Astrocyte (in vitro differentiated cells and primary cell): ENCODE measurements at regions not wholly inside any gene's neighbourhood (a gene's known extent, or its start where the extent isn't known, plus 50 kb on each side); places are given as distances from the start of the nearest gene placed in this dataset.

Source experiments
- DNase-seq: peaks from one replicate; pipeline ENCODE4 v3.0.0-alpha.2; 2010; ENCODE audit warnings: low read depth
- FAIRE-seq: peaks from 2 replicates; lab custom pipeline; 2011; peaks lifted over from hg19 to GRCh38; lab: Jason Lieb, UNC
- H2AFZ ChIP-seq: 2 replicates; pipeline ENCODE4 v1.6.0; 2012; ENCODE audit warnings: low read depth, low read length, inconsistent platforms
- H3K27ac ChIP-seq: 2 replicates; pipeline ENCODE4 v1.5.1; 2011; ENCODE audit warnings: low read depth, low read length, inconsistent platforms
- H3K27me3 ChIP-seq: 2 replicates; pipeline ENCODE4 v1.6.0; 2011; ENCODE audit warnings: low read length, inconsistent platforms; ENCODE audit not compliant: insufficient read depth
- H3K36me3 ChIP-seq: 2 replicates; pipeline ENCODE4 v1.5.1; 2011; ENCODE audit warnings: low read length, inconsistent platforms; ENCODE audit not compliant: insufficient read depth
- H3K4me1 ChIP-seq: 2 replicates; pipeline ENCODE4 v1.5.1; 2011; ENCODE audit warnings: low read length, inconsistent platforms; ENCODE audit not compliant: insufficient read depth
- H3K4me2 ChIP-seq: 2 replicates; pipeline ENCODE4 v1.6.0; 2012; ENCODE audit warnings: low read length, inconsistent platforms
- H3K4me3 ChIP-seq: 2 replicates; pipeline ENCODE4 v1.5.1; 2011; ENCODE audit warnings: low read depth, mild to moderate bottlenecking, low read length, inconsistent platforms; ENCODE audit not compliant: insufficient read depth
- H3K79me2 ChIP-seq: 2 replicates; pipeline ENCODE4 v1.6.0; 2012; ENCODE audit warnings: mild to moderate bottlenecking, low read length, inconsistent platforms; ENCODE audit not compliant: insufficient read depth
- H3K9ac ChIP-seq: 2 replicates; pipeline ENCODE4 v1.6.0; 2012; ENCODE audit warnings: mild to moderate bottlenecking, low read length, inconsistent platforms
- H3K9me3 ChIP-seq: 2 replicates; pipeline ENCODE4 v1.5.1; 2012; ENCODE audit warnings: low read depth, mild to moderate bottlenecking, low read length, inconsistent platforms; ENCODE audit not compliant: insufficient read depth
- H4K20me1 ChIP-seq: 2 replicates; pipeline ENCODE4 v1.6.0; 2012; ENCODE audit warnings: low read length, inconsistent platforms; ENCODE audit not compliant: insufficient read depth
- H3K27ac Mint-ChIP-seq: one replicate; pipeline ENCODE4 v1.8.0; 2021; ENCODE audit warnings: mild to moderate bottlenecking, mixed read lengths; ENCODE audit not compliant: unreplicated experiment
- H3K27me3 Mint-ChIP-seq: one replicate; pipeline ENCODE4 v1.8.0; 2021; ENCODE audit warnings: low read depth, mixed read lengths; ENCODE audit not compliant: unreplicated experiment
- H3K36me3 Mint-ChIP-seq: one replicate; pipeline ENCODE4 v1.8.0; 2021; ENCODE audit warnings: low read depth, mixed read lengths; ENCODE audit not compliant: unreplicated experiment
- H3K4me1 Mint-ChIP-seq: one replicate; pipeline ENCODE4 v1.8.0; 2021; ENCODE audit warnings: low read depth, mixed read lengths; ENCODE audit not compliant: unreplicated experiment
- H3K4me3 Mint-ChIP-seq: one replicate; pipeline ENCODE4 v1.8.0; 2021; ENCODE audit warnings: mild to moderate bottlenecking, moderate library complexity, mixed read lengths; ENCODE audit not compliant: unreplicated experiment
- H3K9me3 Mint-ChIP-seq: one replicate; pipeline ENCODE4 v1.8.0; 2021; ENCODE audit warnings: mild to moderate bottlenecking, mixed read lengths; ENCODE audit not compliant: unreplicated experiment
- CTCF ChIP-seq: IDR thresholded peaks from 2 replicates; pipeline ENCODE4 v1.5.1; 2011; ENCODE audit warnings: low read depth, mild to moderate bottlenecking, inconsistent platforms, low read length, moderate library complexity; ENCODE audit not compliant: insufficient read depth
- EZH2 ChIP-seq: IDR thresholded peaks from 2 replicates; pipeline ENCODE4 v1.6.1; 2012; ENCODE audit warnings: mild to moderate bottlenecking, low read length, inconsistent platforms; ENCODE audit not compliant: insufficient read depth

GRCh38 chr2:239727776-239728600 is 297.2 kb downstream of the NDUFA10 start:
- Histone ChIP-seq H3K4me3 (no peak overlapping the region), H3K4me2 (no peak overlapping the region), H3K27ac (no peak overlapping the region), H3K27me3 (no peaks in the 10 kb centered on the region), H4K20me1 (no peaks in the 10 kb centered on the region), H3K79me2 (no peaks in the 10 kb centered on the region), H3K36me3 (no peaks in the 10 kb centered on the region), H3K9me3 (peaks cover 7% of the 10 kb centered on the region), H3K9ac (no peak overlapping the region), H3K4me1 (no peaks in the 10 kb centered on the region), H2AFZ (no peak overlapping the region)
- Mint-ChIP-seq H3K9me3 (peaks cover 4% of the 10 kb centered on the region), H3K27me3 (peaks cover 42% of the 10 kb centered on the region), H3K27ac (no peak overlapping the region), H3K4me3 (no peak overlapping the region), H3K36me3 (no peaks in the 10 kb centered on the region), H3K4me1 (no peaks in the 10 kb centered on the region)
- DNase-seq = no peak
- FAIRE-seq = no peak
- TF ChIP-seq CTCF (no peak), EZH2 (no peak)

- H3K27ac Mint-ChIP-seq = no peak overlapping the region
Measured at GRCh38 chr2:239727182-239727775, 297.9 kb downstream of the NDUFA10 start.

More at GRCh38 chr2:239727182-239727775, 297.9 kb downstream of the NDUFA10 start:
- peaks cover 4% of the 10 kb centered on the region for H3K9me3 Mint-ChIP-seq
- Histone ChIP-seq H3K79me2 (no peaks in the 10 kb centered on the region), H4K20me1 (no peaks in the 10 kb centered on the region), H3K4me2 (no peak overlapping the region), H3K9ac (no peak overlapping the region), H3K9me3 (peaks cover 7% of the 10 kb centered on the region), H3K4me3 (no peak overlapping the region), H3K4me1 (no peaks in the 10 kb centered on the region), H3K27ac (no peak overlapping the region), H3K27me3 (no peaks in the 10 kb centered on the region), H2AFZ (no peak overlapping the region), H3K36me3 (no peaks in the 10 kb centered on the region)
- DNase-seq = no peak
- no peak overlapping the region for H3K4me3 Mint-ChIP-seq
- no peak for FAIRE-seq
- no peaks in the 10 kb centered on the region for H3K4me1 Mint-ChIP-seq
- no peaks in the 10 kb centered on the region for H3K36me3 Mint-ChIP-seq
- H3K27me3 Mint-ChIP-seq = peaks cover 39% of the 10 kb centered on the region
- no peak for TF ChIP-seq EZH2
- TF ChIP-seq CTCF = no peak
